ENCODE measurements at regions not wholly inside any gene's neighbourhood (a gene's known extent, or its start where the extent isn't known, plus 50 kb on each side); places are given as distances from the start of the nearest gene placed in this dataset.

GRCh38 chr6:165725201-165725600, 62.2 kb upstream of the PDE10A start:
- Histone ChIP-seq H3K36me3 (replicated peaks; ENCODE audit: low read depth, low read length) (no peaks in the 10 kb centered on the region), H3K27me3 (ENCODE audit: low read depth, low read length) (no peaks in the 10 kb centered on the region), H3K27ac (ENCODE audit: low read length) (no peak overlapping the region), H3K79me2 (ENCODE audit: low read length) (no peaks in the 10 kb centered on the region), H3K4me3 (ENCODE audit: low read length) (no peak overlapping the region), H3K4me2 (ENCODE audit: low read length) (no peak overlapping the region), H2AFZ (ENCODE audit: low read depth, low read length) (no peak overlapping the region), H3K9me3 (ENCODE audit: insufficient read depth, low read length) (no peaks in the 10 kb centered on the region), H3K4me1 (ENCODE audit: low read length) (no peaks in the 10 kb centered on the region), H4K20me1 (ENCODE audit: insufficient read depth, low read length) (no peaks in the 10 kb centered on the region), H3K9ac (ENCODE audit: low read length) (no peak overlapping the region)
- TF ChIP-seq EZH2phosphoT487 (IDR thresholded peaks at IDR 0.05; ENCODE audit: low read depth) (no peak), CTCF (IDR thresholded peaks at IDR 0.05; ENCODE audit: low read depth, low read length) (no peak)

- TF ChIP-seq CTCF (IDR thresholded peaks at IDR 0.05; ENCODE audit: low read depth, low read length) (no peak), EZH2phosphoT487 (IDR thresholded peaks at IDR 0.05; ENCODE audit: low read depth) (no peak)
- Histone ChIP-seq H4K20me1 (ENCODE audit: insufficient read depth, low read length) (no peaks in the 10 kb centered on the region), H3K9ac (ENCODE audit: low read length) (no peak overlapping the region), H3K9me3 (ENCODE audit: insufficient read depth, low read length) (no peaks in the 10 kb centered on the region), H3K79me2 (ENCODE audit: low read length) (no peaks in the 10 kb centered on the region), H3K27me3 (ENCODE audit: low read depth, low read length) (no peaks in the 10 kb centered on the region), H3K36me3 (replicated peaks; ENCODE audit: low read depth, low read length) (no peaks in the 10 kb centered on the region), H3K4me3 (ENCODE audit: low read length) (no peak overlapping the region), H2AFZ (ENCODE audit: low read depth, low read length) (no peak overlapping the region), H3K4me2 (ENCODE audit: low read length) (no peak overlapping the region), H3K27ac (ENCODE audit: low read length) (no peak overlapping the region), H3K4me1 (ENCODE audit: low read length) (no peaks in the 10 kb centered on the region)
These were observed 60.3 kb upstream of the PDE10A start for GRCh38 chr6:165723326-165723725.

- no peaks in the 10 kb centered on the region for H3K79me2 ChIP-seq (ENCODE audit: low read length)
- no peaks in the 10 kb centered on the region for H3K4me1 ChIP-seq (ENCODE audit: low read length)
- no peaks in the 10 kb centered on the region for H3K36me3 ChIP-seq (replicated peaks; ENCODE audit: low read depth, low read length)
- H3K27me3 ChIP-seq (ENCODE audit: low read depth, low read length), result no peaks in the 10 kb centered on the region
- H3K9me3 ChIP-seq (ENCODE audit: insufficient read depth, low read length), result no peaks in the 10 kb centered on the region
- H3K4me3 ChIP-seq (ENCODE audit: low read length), result no peak overlapping the region
- no peak overlapping the region for H3K27ac ChIP-seq (ENCODE audit: low read length)
- H3K9ac ChIP-seq (ENCODE audit: low read length), result no peak overlapping the region
- H2AFZ ChIP-seq (ENCODE audit: low read depth, low read length), result no peak overlapping the region
- no peak overlapping the region for H3K4me2 ChIP-seq (ENCODE audit: low read length)
- TF ChIP-seq CTCF (IDR thresholded peaks at IDR 0.05; ENCODE audit: low read depth, low read length) (no peak), EZH2phosphoT487 (IDR thresholded peaks at IDR 0.05; ENCODE audit: low read depth) (no peak)
- no peaks in the 10 kb centered on the region for H4K20me1 ChIP-seq (ENCODE audit: insufficient read depth, low read length)
These were observed 59.0 kb upstream of the PDE10A start for GRCh38 chr6:165722022-165722421.

GRCh38 chr6:165721356-165721755, 58.3 kb upstream of the PDE10A start:
- Histone ChIP-seq H3K27me3 (ENCODE audit: low read depth, low read length) (no peaks in the 10 kb centered on the region), H3K36me3 (replicated peaks; ENCODE audit: low read depth, low read length) (no peaks in the 10 kb centered on the region), H3K27ac (ENCODE audit: low read length) (no peak overlapping the region), H3K4me1 (ENCODE audit: low read length) (no peaks in the 10 kb centered on the region), H3K79me2 (ENCODE audit: low read length) (no peaks in the 10 kb centered on the region), H3K9me3 (ENCODE audit: insufficient read depth, low read length) (no peaks in the 10 kb centered on the region), H4K20me1 (ENCODE audit: insufficient read depth, low read length) (no peaks in the 10 kb centered on the region), H3K9ac (ENCODE audit: low read length) (no peak overlapping the region), H3K4me2 (ENCODE audit: low read length) (no peak overlapping the region), H2AFZ (ENCODE audit: low read depth, low read length) (no peak overlapping the region), H3K4me3 (ENCODE audit: low read length) (no peak overlapping the region)
- TF ChIP-seq CTCF (IDR thresholded peaks at IDR 0.05; ENCODE audit: low read depth, low read length) (no peak), EZH2phosphoT487 (IDR thresholded peaks at IDR 0.05; ENCODE audit: low read depth) (no peak)

Data from OCI-LY3 (cell line).